IMR-90 (cell line): ENCODE measurements at regions not wholly inside any gene's neighbourhood (a gene's known extent, or its start where the extent isn't known, plus 50 kb on each side); places are given as distances from the start of the nearest gene placed in this dataset.

Experiments
- ATAC-seq: fragments of 200-7000 bp; cut with Tn5 transposase; 2 replicates; pipeline ENCODE4 v1.9.1; 2020; ENCODE audit warnings: low read depth, mild to moderate bottlenecking, moderate library complexity
- BruUV-seq: library from RNA; stranded (reverse); fragments of 400-500 nt; replicated peaks from 2 replicates; lab custom pipeline; 2021; lab: Mats Ljungman, UMichigan
- CTCF ChIA-PET: fragments of 300-600 bp; formaldehyde crosslinking; extraction: SDS; loops from one replicate; lab custom pipeline; 2021; ENCODE audit warnings: antibody characterized with exemption; lab: Yijun Ruan, JAX
- POLR2A ChIA-PET: fragments of 300-600 bp; sonication (Branson Sonifier 250); formaldehyde crosslinking; loops from one replicate; lab custom pipeline; 2022; ENCODE audit warnings: antibody characterized with exemption; ENCODE audit not compliant: unreplicated experiment; lab: Charles Lee
- DNase-seq: peaks from one replicate; pipeline ENCODE4 v3.0.0; 2013
- H2AFZ ChIP-seq: replicated peaks from 2 replicates; pipeline ENCODE3; 2013; ENCODE audit warnings: low read length, mild to moderate bottlenecking; ENCODE audit not compliant: poor library complexity
- H2AK5ac ChIP-seq: 2 replicates; pipeline ENCODE4 v1.6.1; 2013; ENCODE audit warnings: low read depth, low read length, inconsistent platforms
- H2AK9ac ChIP-seq: replicated peaks from 2 replicates; pipeline ENCODE3; 2013; ENCODE audit warnings: mild to moderate bottlenecking, low read depth, low read length, moderate library complexity; ENCODE audit not compliant: poor library complexity
- H2BK120ac ChIP-seq: 2 replicates; pipeline ENCODE4 v1.6.1; 2013; ENCODE audit warnings: low read depth, low read length, inconsistent platforms
- H2BK15ac ChIP-seq: 3 replicates; pipeline ENCODE4 v1.6.1; 2013; ENCODE audit warnings: low read depth, low read length, inconsistent platforms
- H2BK20ac ChIP-seq: 2 replicates; pipeline ENCODE4 v1.6.1; 2013; ENCODE audit warnings: low read depth, mild to moderate bottlenecking, inconsistent platforms, low read length, moderate library complexity
- H2BK5ac ChIP-seq: 2 replicates; pipeline ENCODE4 v1.6.1; 2013; ENCODE audit warnings: mild to moderate bottlenecking, low read depth, low read length, inconsistent platforms; ENCODE audit not compliant: poor library complexity, severe bottlenecking
- H3K14ac ChIP-seq: replicated peaks from 2 replicates; pipeline ENCODE4 v1.6.1; 2013; ENCODE audit warnings: low read depth, low read length, inconsistent platforms
- H3K18ac ChIP-seq: 2 replicates; pipeline ENCODE4 v1.6.1; 2013; ENCODE audit warnings: low read depth, low read length, control low read depth
- H3K23ac ChIP-seq: 2 replicates; pipeline ENCODE4 v1.6.1; 2013; ENCODE audit warnings: low read depth, low read length, inconsistent platforms
- H3K27ac ChIP-seq: 2 replicates; pipeline ENCODE4 v1.5.1; 2013; ENCODE audit warnings: mild to moderate bottlenecking, control low read depth, low read length; ENCODE audit not compliant: insufficient read depth
- H3K27me3 ChIP-seq: 2 replicates; pipeline ENCODE4 v1.6.1; 2013; ENCODE audit warnings: low read length; ENCODE audit not compliant: control insufficient read depth, insufficient read depth
- H3K36me3 ChIP-seq: 2 replicates; pipeline ENCODE4 v1.6.1; 2013; ENCODE audit warnings: low read length, mixed read lengths; ENCODE audit not compliant: control insufficient read depth, insufficient read depth
- H3K4ac ChIP-seq: 2 replicates; pipeline ENCODE4 v1.6.1; 2013; ENCODE audit warnings: low read depth, low read length, inconsistent platforms
- H3K4me1 ChIP-seq: 2 replicates; pipeline ENCODE4 v1.6.1; 2013; ENCODE audit warnings: low read length, mixed read lengths; ENCODE audit not compliant: control insufficient read depth, insufficient read depth
- H3K4me2 ChIP-seq: 2 replicates; pipeline ENCODE4 v1.6.1; 2013; ENCODE audit warnings: low read depth, mild to moderate bottlenecking, control low read depth, low read length, moderate library complexity
- H3K4me3 ChIP-seq: 2 replicates; pipeline ENCODE4 v1.5.1; 2013; ENCODE audit warnings: low read depth, mild to moderate bottlenecking, control low read depth, low read length, moderate library complexity; ENCODE audit not compliant: insufficient read depth
- H3K56ac ChIP-seq: 2 replicates; pipeline ENCODE4 v1.6.1; 2013; ENCODE audit warnings: low read length, inconsistent platforms; ENCODE audit not compliant: insufficient read depth; ENCODE audit errors: extremely low read depth
- H3K79me1 ChIP-seq, 2 experiments: 2 replicates each; pipeline ENCODE4 v1.6.1; 2013; ENCODE audit warnings: low read length in 2 of 2, inconsistent platforms in 1 of 2, low read depth in 1 of 2
- H3K9ac ChIP-seq: 2 replicates; pipeline ENCODE4 v1.6.1; 2013; ENCODE audit warnings: low read depth, low read length, control low read depth
- H3K9me1 ChIP-seq: 2 replicates; pipeline ENCODE4 v1.6.1; 2013; ENCODE audit warnings: low read length, inconsistent platforms; ENCODE audit not compliant: insufficient read depth
- H3K9me3 ChIP-seq: 2 replicates; pipeline ENCODE4 v1.6.1; 2013; ENCODE audit warnings: low read length; ENCODE audit not compliant: control insufficient read depth, insufficient read depth
- H4K20me1 ChIP-seq: 2 replicates; pipeline ENCODE4 v1.6.1; 2013; ENCODE audit warnings: low read length, inconsistent platforms; ENCODE audit not compliant: insufficient read depth
- H4K5ac ChIP-seq: 2 replicates; pipeline ENCODE4 v1.6.1; 2013; ENCODE audit warnings: mild to moderate bottlenecking, low read depth, low read length, control low read depth
- H4K8ac ChIP-seq, 2 experiments: 2 replicates each; pipeline ENCODE4 v1.6.1; 2013; ENCODE audit warnings: low read depth in 2 of 2, low read length in 2 of 2, control low read depth in 1 of 2, inconsistent platforms in 1 of 2
- H4K91ac ChIP-seq: 2 replicates; pipeline ENCODE4 v1.6.1; 2013; ENCODE audit warnings: low read depth, low read length, inconsistent platforms; ENCODE audit not compliant: insufficient read depth
- BHLHE40 ChIP-seq: fragments of 150-350 bp; IDR thresholded peaks from 2 replicates; pipeline ENCODE4 v1.6.1; 2016; ENCODE audit warnings: mild to moderate bottlenecking, low read depth, low read length
- CEBPB ChIP-seq: IDR thresholded peaks from 2 replicates; pipeline ENCODE4 v1.6.1; 2012; ENCODE audit warnings: low read depth, low read length, improper control_type of control experiment
- CHD1 ChIP-seq: IDR thresholded peaks from 2 replicates; pipeline ENCODE4 v1.6.1; 2012; ENCODE audit warnings: low read depth, low read length, improper control_type of control experiment
- ELK1 ChIP-seq: fragments of 150-350 bp; IDR thresholded peaks from 2 replicates; pipeline ENCODE4 v1.6.1; 2016; ENCODE audit warnings: low read depth, mild to moderate bottlenecking, low read length, moderate library complexity, borderline replicate concordance
- FOS ChIP-seq: fragments of 150-350 bp; IDR thresholded peaks from 2 replicates; pipeline ENCODE4 v1.6.1; 2016; ENCODE audit warnings: low read depth, low read length
- MAFK ChIP-seq: IDR thresholded peaks from 2 replicates; pipeline ENCODE4 v1.6.1; 2012; ENCODE audit warnings: low read depth, low read length, improper control_type of control experiment
- MAZ ChIP-seq: IDR thresholded peaks from 2 replicates; pipeline ENCODE4 v1.6.1; 2012; ENCODE audit warnings: low read depth, mild to moderate bottlenecking, low read length, improper control_type of control experiment, moderate library complexity, borderline replicate concordance
- MXI1 ChIP-seq: IDR thresholded peaks from 2 replicates; pipeline ENCODE4 v1.6.1; 2012; ENCODE audit warnings: low read depth, mild to moderate bottlenecking, low read length, moderate library complexity, borderline replicate concordance
- NFE2L2 ChIP-seq: fragments of 150-350 bp; IDR thresholded peaks from 2 replicates; pipeline ENCODE4 v1.6.1; 2016; ENCODE audit warnings: low read depth, mild to moderate bottlenecking, low read length
- POLR2A ChIP-seq: IDR thresholded peaks from 2 replicates; pipeline ENCODE4 v1.6.1; 2012; ENCODE audit warnings: mild to moderate bottlenecking, low read depth, low read length
- RAD21 ChIP-seq: IDR thresholded peaks from 2 replicates; pipeline ENCODE4 v1.6.1; 2012; ENCODE audit warnings: low read length, improper control_type of control experiment
- RCOR1 ChIP-seq: IDR thresholded peaks from 2 replicates; pipeline ENCODE4 v1.6.1; 2012; ENCODE audit warnings: mild to moderate bottlenecking, low read length, improper control_type of control experiment; ENCODE audit not compliant: insufficient replicate concordance
- RFX5 ChIP-seq: IDR thresholded peaks from 2 replicates; pipeline ENCODE4 v1.8.0; 2012; ENCODE audit warnings: low read depth, mild to moderate bottlenecking, low read length, moderate library complexity
- SMC3 ChIP-seq: fragments of 150-350 bp; IDR thresholded peaks from 2 replicates; pipeline ENCODE4 v1.6.1; 2016; ENCODE audit warnings: low read depth, mild to moderate bottlenecking, antibody characterized with exemption, low read length, moderate library complexity
- USF2 ChIP-seq: fragments of 150-350 bp; IDR thresholded peaks from 2 replicates; pipeline ENCODE4 v1.6.1; 2017; ENCODE audit warnings: mild to moderate bottlenecking, antibody characterized with exemption, low read length, low read depth
- WGBS, 2 experiments: methylation state at CpG; one replicate each; pipeline versions ENCODE4 v1.1.5 to v1.1.7; 2013; ENCODE audit warnings: missing lambda C conversion rate in 2 of 2; ENCODE audit not compliant: insufficient read length in 1 of 2; ENCODE audit errors: extremely low coverage in 2 of 2; 5-methylcytosine and 5-hydroxymethylcytosine counted together
- dilution Hi-C: fragments of 300-500 bp; cut with HindIII; formaldehyde crosslinking; loops from one replicate; pipeline ENCODE4 v1.14.3; 2018; ENCODE audit warnings: low sequenced_read_pairs; ENCODE audit not compliant: unreplicated experiment
- in situ Hi-C: fragments of 300-500 bp; cut with MboI; formaldehyde crosslinking; loops from 3 replicates; pipeline ENCODE4 v1.14.3; 2019; ENCODE audit warnings: low sequenced_read_pairs, inconsistent platforms, mixed read lengths
- intact Hi-C: fragments of 100-400 bp; cut with micrococcal nuclease; formaldehyde crosslinking; loops from 2 replicates; pipeline ENCODE4 v1.10.0; 2022
- TF ChIP-seq, protein P1 (sequence below): conservative IDR thresholded peaks from 2 replicates; pipeline ENCODE4 v1.5.1; 2012; ENCODE audit warnings: mild to moderate bottlenecking, low read depth, low read length, improper control_type of control experiment

- dilution Hi-C loops, result no loop called here
- H3K27me3 ChIP-seq, result no peaks in the 10 kb centered on the region
- POLR2A ChIA-PET, result no interaction called here
Observed at GRCh38 chr1:166353213-166353612, 186.4 kb upstream of the FAM78B start.

More at GRCh38 chr1:166353213-166353612, 186.4 kb upstream of the FAM78B start:
- Histone ChIP-seq H4K91ac (no peak overlapping the region), H3K56ac (no peak overlapping the region), H4K8ac (no peak overlapping the region), H2BK5ac (no peak overlapping the region), H4K5ac (no peak overlapping the region), H3K14ac (no peak overlapping the region), H3K4me3 (no peak overlapping the region), H3K4me2 (no peak overlapping the region), H3K4me1 (no peaks in the 10 kb centered on the region), H4K20me1 (no peaks in the 10 kb centered on the region), H3K9ac (no peak overlapping the region), H3K27ac (no peak overlapping the region), H2AK5ac (no peak overlapping the region), H3K4ac (no peak overlapping the region), H3K36me3 (no peaks in the 10 kb centered on the region), H3K9me3 (peaks cover 16% of the 10 kb centered on the region), H2AFZ (no peak overlapping the region), H2AK9ac (no peak overlapping the region), H3K79me1 (no peaks in the 10 kb centered on the region), H3K9me1 (no peaks in the 10 kb centered on the region), H2BK120ac (no peak overlapping the region), H2BK15ac (no peak overlapping the region), H2BK20ac (no peak overlapping the region), H3K23ac (no peak overlapping the region), H3K18ac (no peak overlapping the region)
- CTCF ChIA-PET, result no interaction called here
- ATAC-seq, result no peak
- intact Hi-C loops, result no loop called here
- in situ Hi-C loops, result no loop called here
- WGBS, 2 experiments, result no CpG with 5 or more reads among the region's 3 CpGs
- DNase-seq, result no peak
- no TSS peak for BruUV-seq
- TF ChIP-seq SMC3 (no peak), ELK1 (no peak), USF2 (no peak), FOS (no peak), MAFK (no peak), RFX5 (no peak), MAZ (no peak), MXI1 (no peak), POLR2A (no peak), CHD1 (no peak), NFE2L2 (no peak), BHLHE40 (no peak), CEBPB (no peak), RAD21 (no peak), RCOR1 (no peak)
- TF ChIP-seq, protein P1, sequence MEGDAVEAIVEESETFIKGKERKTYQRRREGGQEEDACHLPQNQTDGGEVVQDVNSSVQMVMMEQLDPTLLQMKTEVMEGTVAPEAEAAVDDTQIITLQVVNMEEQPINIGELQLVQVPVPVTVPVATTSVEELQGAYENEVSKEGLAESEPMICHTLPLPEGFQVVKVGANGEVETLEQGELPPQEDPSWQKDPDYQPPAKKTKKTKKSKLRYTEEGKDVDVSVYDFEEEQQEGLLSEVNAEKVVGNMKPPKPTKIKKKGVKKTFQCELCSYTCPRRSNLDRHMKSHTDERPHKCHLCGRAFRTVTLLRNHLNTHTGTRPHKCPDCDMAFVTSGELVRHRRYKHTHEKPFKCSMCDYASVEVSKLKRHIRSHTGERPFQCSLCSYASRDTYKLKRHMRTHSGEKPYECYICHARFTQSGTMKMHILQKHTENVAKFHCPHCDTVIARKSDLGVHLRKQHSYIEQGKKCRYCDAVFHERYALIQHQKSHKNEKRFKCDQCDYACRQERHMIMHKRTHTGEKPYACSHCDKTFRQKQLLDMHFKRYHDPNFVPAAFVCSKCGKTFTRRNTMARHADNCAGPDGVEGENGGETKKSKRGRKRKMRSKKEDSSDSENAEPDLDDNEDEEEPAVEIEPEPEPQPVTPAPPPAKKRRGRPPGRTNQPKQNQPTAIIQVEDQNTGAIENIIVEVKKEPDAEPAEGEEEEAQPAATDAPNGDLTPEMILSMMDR, result no peak
